Heart right ventricle (tissue), 16 donors: ENCODE measurements at regions not wholly inside any gene's neighbourhood (a gene's known extent, or its start where the extent isn't known, plus 50 kb on each side); places are given as distances from the start of the nearest gene placed in this dataset.
"Not testable (repeated sequence)": the region's sequence is repeated elsewhere in the genome, so short reads cannot be mapped to it uniquely, and the experiment has no call there.

ENCODE experiments used
- ATAC-seq, 8 donors: fragments of 200-7000 bp; cut with Tn5 transposase; one replicate each; pipeline ENCODE4 v1.9.1; 2020; ENCODE audit warnings: mild to moderate bottlenecking in 8 of 8, moderate library complexity in 8 of 8, moderate number of reproducible peaks in 1 of 8
- DNase-seq, 2 donors: peaks; one replicate each; pipeline ENCODE4 v3.0.0-alpha.2; 2020
- H3K27ac ChIP-seq, 10 donors: fragments of 200-600 bp; sonication (generic) in 2 of 10; one replicate each; pipeline versions ENCODE4 v1.5.0 to v1.8.0; 2020 to 2022; ENCODE audit warnings: mild to moderate bottlenecking in 3 of 10
- H3K27me3 ChIP-seq, 7 donors: fragments of 200-600 bp; one replicate each; pipeline ENCODE4 v1.8.0; 2021 to 2022; ENCODE audit warnings: mild to moderate bottlenecking in 2 of 7
- H3K36me3 ChIP-seq, 9 donors: fragments of 200-600 bp; sonication (generic) in 1 of 9; one replicate each; pipeline versions ENCODE4 v1.5.0 to v1.8.0; 2020 to 2022; ENCODE audit warnings: mild to moderate bottlenecking in 2 of 9
- H3K4me1 ChIP-seq, 9 donors: fragments of 200-600 bp; sonication (generic) in 1 of 9; one replicate each; pipeline versions ENCODE4 v1.5.0 to v1.8.0; 2020 to 2022; ENCODE audit warnings: mild to moderate bottlenecking in 4 of 9
- H3K4me3 ChIP-seq, 10 donors: fragments of 200-600 bp; sonication (generic) in 2 of 10; one replicate each; pipeline versions ENCODE4 v1.5.0 to v1.8.0; 2020 to 2022; ENCODE audit warnings: mild to moderate bottlenecking in 7 of 10, moderate library complexity in 2 of 10
- H3K9me3 ChIP-seq, 11 donors: fragments of 200-600 bp in 10 of 11; sonication (generic) in 2 of 11; one replicate each; pipeline versions ENCODE4 v1.5.0 to v1.8.0; 2013 to 2022; ENCODE audit warnings: mild to moderate bottlenecking in 2 of 11, control low read depth in 1 of 11, moderate library complexity in 1 of 11
- CTCF ChIP-seq, 9 donors: fragments of 200-600 bp; sonication (generic) in 2 of 9; IDR thresholded peaks; one replicate each; pipeline versions ENCODE4 v1.5.0 to v1.8.0; 2021 to 2022; ENCODE audit warnings: antibody characterized with exemption in 9 of 9, mild to moderate bottlenecking in 5 of 9, moderate library complexity in 1 of 9
- WGBS, 2 donors: extraction: QIAGEN DNeasy Blood & Tissue Kit; methylation state at CpG; one replicate each; pipeline ENCODE4 v1.1.7; 2013; ENCODE audit warnings: inconsistent platforms in 1 of 2; 5-methylcytosine and 5-hydroxymethylcytosine counted together
- intact Hi-C, 10 donors: fragments of 100-400 bp; cut with DNase I; formaldehyde crosslinking; loops; one replicate each; pipeline versions ENCODE4 v1.11.1 to v1.14.2; 2022
- donor health status: Arrhythmogenic right ventricular cardiomyopathy.
- donor health status: ischemic (EF 13 %, LVEDD 7.1; RV severe dilation, severe dysfunction).
- donor health status: healthy with polysubstance abuse.
- donor health status: DM: no; HTN: yes; CAD: no.
- donor health status: DM: no; HTN: no; CAD: no.
- donor health status: ischemic (EF 25% LVEDD 6.9; RV normal size, moderate dysfunction).
- donor health status: ischemic (EF 25% LVEDD 5.7; RV mildly dilated, moderate dysfunction).
- donor health status: healthy.
- donor health status: DM: yes; HTN: yes; CAD: no.
- donor health status: Ischemic cardiomyopathy.
- donor health status: ischemic (EF 35%, LVEDD 5.7; RV mildly dilated, moderate dysfunction).
- donor health status: nonischemic (EF 11% LVEDD 7.7; RV severe dilation, severe dysfunction).
- donor health status: DM: yes; HTN: yes; CAD: no.
- donor health status: PGD.
- donor health status: ischemic (EF 29% LVEDD 5.4; RV normal size, mild dysfunction).
- donor health status: nonischemic (EF 23%, LVEDD 6.1; RV moderate dilation, normal function).

DNA sequence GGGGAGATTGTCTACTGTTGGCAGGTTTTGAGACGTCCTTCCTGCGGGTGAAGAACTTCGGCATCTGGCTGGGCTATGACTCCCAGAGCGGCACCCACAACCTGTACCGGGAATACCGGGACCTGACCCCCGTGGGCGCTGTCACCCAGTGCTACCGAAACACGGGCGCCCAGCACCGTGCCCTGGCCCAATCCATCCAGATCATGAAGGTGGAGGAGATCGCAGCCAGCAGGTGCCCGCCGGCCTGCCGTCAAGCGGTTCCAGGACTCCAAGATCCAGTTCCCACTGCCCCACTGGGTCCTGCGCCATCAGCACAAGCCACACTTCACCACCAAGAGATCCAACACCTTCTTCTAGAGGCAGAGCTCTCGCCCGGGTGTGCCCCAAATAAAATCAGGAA is 194.9 kb upstream of the EPHA6 start:
- ATAC-seq: no peak
- Histone ChIP-seq H3K9me3 (peaks cover 0 to 18% (median 0%) of the 10 kb centered on the region in 11 donors), H3K36me3 (no peaks in the 10 kb centered on the region), H3K27ac (no peak overlapping the region), H3K4me1 (no peaks in the 10 kb centered on the region), H3K4me3 (no peak overlapping the region), H3K27me3 (no peaks in the 10 kb centered on the region)
- DNase-seq: no peak
- no peak for TF ChIP-seq CTCF (IDR thresholded peaks at IDR 0.05)
- 92 to 97% methylated on average over 20 of the region's 20 CpGs for WGBS, 2 donors
- intact Hi-C loops: no loop called here

- WGBS, 2 donors: 87 to 90% methylated on average over 2 of the region's 2 CpGs
- no peak overlapping the region for H3K27ac ChIP-seq
- no peaks in the 10 kb centered on the region for H3K27me3 ChIP-seq
- H3K4me1 ChIP-seq: no peaks in the 10 kb centered on the region
- intact Hi-C loops: no loop called here
- DNase-seq (no peak), ATAC-seq (no peak)
- peaks cover 0 to 14% (median 0%) of the 10 kb centered on the region in 11 donors for H3K9me3 ChIP-seq
- H3K36me3 ChIP-seq: no peaks in the 10 kb centered on the region
- no peak for TF ChIP-seq CTCF (IDR thresholded peaks at IDR 0.05)
- H3K4me3 ChIP-seq: no peak overlapping the region
Measured at GRCh38 chr3:96622878-96623277, 191.5 kb upstream of the EPHA6 start.

DNA sequence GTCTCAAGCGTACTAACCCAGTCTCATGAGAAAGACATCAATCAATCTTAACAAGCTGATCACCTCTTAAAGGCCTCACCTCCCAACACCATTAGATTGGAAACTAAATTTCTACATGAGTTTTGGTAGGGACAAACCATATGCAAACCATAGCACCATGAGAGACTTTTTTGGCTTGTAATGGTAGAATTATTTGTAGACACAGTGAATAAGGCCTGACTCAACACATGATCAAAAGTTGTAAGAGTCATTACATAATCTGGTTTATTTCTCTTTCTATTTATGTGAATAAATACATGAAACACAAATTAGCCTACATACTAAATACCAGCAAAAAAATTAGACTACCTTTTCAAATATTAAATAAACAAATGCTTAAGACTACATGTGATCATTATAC is 183.3 kb upstream of the EPHA6 start:
- Histone ChIP-seq H3K36me3 (no peaks in the 10 kb centered on the region), H3K27ac (no peak overlapping the region), H3K4me1 (no peaks in the 10 kb centered on the region), H3K9me3 (peaks cover 0 to 2% (median 0%) of the 10 kb centered on the region in 11 donors), H3K27me3 (no peaks in the 10 kb centered on the region), H3K4me3 (no peak overlapping the region)
- no peak for TF ChIP-seq CTCF (IDR thresholded peaks at IDR 0.05)
- WGBS, 2 donors: 81 to 84% methylated on average over 1 of the region's 1 CpG
- no peak for DNase-seq
- no peak for ATAC-seq
- intact Hi-C loops: no loop called here

DNA sequence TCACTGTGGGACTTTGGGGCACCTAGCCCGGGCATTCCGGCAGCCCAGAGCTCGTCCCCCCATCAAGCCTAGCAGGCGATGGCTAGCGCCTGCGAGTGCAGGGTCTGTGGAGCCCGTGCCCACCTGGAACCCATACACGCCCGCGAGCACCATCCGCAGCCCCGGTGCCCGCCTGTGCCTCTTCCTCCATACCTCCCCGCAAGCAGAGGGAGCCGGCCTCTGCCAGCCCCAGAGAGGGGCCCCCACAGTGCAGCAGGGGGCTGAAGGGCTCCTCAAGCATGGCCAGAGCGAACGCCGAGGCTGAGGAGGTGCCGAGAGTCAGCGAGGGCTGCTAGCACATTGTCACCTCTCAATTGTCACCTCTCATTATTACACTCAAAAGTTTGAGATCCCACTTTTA is 167.8 kb upstream of the EPHA6 start:
- Histone ChIP-seq H3K27me3 (no peaks in the 10 kb centered on the region), H3K4me3 (no peak overlapping the region), H3K36me3 (no peaks in the 10 kb centered on the region), H3K4me1 (no peaks in the 10 kb centered on the region), H3K27ac (no peak overlapping the region), H3K9me3 (peaks cover 0 to 19% (median 0%) of the 10 kb centered on the region in 11 donors)
- 84 to 88% methylated on average over 20 of the region's 20 CpGs for WGBS, 2 donors
- TF ChIP-seq CTCF (IDR thresholded peaks at IDR 0.05): no peak
- ATAC-seq (no peak), DNase-seq (no peak)
- intact Hi-C loops: no loop called here

GRCh38 chr3:96657710-96658109 is 156.7 kb upstream of the EPHA6 start:
- Histone ChIP-seq H3K36me3 (no peaks in the 10 kb centered on the region), H3K27ac (no peak overlapping the region), H3K9me3 (peaks cover 0 to 21% (median 4%) of the 10 kb centered on the region in 11 donors), H3K4me1 (no peaks in the 10 kb centered on the region), H3K27me3 (no peaks in the 10 kb centered on the region), H3K4me3 (no peak overlapping the region)
- TF ChIP-seq CTCF (IDR thresholded peaks at IDR 0.05): no peak
- intact Hi-C loops: no loop called here
- no peak for ATAC-seq
- DNase-seq: no peak
- 72 to 78% methylated on average over 8 of the region's 8 CpGs for WGBS, 2 donors

GRCh38 chr3:96671861-96672595 is 142.4 kb upstream of the EPHA6 start:
- intact Hi-C loops, H3K4me1 ChIP-seq, ATAC-seq, H3K9me3 ChIP-seq, DNase-seq, H3K4me3 ChIP-seq, H3K27ac ChIP-seq, H3K36me3 ChIP-seq, H3K27me3 ChIP-seq: not testable (repeated sequence)
- WGBS, 2 donors: 84 to 89% methylated on average over 7 of the region's 7 CpGs
